ENCODE measurements at regions not wholly inside any gene's neighbourhood (a gene's known extent, or its start where the extent isn't known, plus 50 kb on each side); places are given as distances from the start of the nearest gene placed in this dataset.

DNA sequence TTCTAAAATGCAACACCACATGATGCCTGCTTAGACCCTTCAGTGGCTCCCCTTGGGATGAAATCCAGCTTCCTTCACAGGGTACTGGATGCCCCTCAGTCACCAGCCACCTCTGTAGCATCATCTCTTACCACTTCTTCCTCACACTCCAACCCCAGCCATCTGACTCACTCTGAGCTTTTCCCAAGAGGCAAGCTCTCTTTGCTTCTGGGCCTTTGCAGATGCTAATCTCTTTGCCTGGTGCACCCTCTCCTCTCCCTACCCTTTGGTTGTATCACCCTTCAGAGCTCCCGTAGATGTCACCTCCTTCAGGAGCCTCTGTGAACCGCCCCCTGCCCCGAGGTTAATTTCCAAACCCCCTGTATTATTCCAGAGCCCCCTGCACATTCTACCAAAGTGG is 164.8 kb upstream of the ZC3H12A start:
- TF ChIP-seq EZH2phosphoT487 (conservative IDR thresholded peaks at IDR 0.05; ENCODE audit: low read length): no peak
- TF ChIP-seq, protein P1, sequence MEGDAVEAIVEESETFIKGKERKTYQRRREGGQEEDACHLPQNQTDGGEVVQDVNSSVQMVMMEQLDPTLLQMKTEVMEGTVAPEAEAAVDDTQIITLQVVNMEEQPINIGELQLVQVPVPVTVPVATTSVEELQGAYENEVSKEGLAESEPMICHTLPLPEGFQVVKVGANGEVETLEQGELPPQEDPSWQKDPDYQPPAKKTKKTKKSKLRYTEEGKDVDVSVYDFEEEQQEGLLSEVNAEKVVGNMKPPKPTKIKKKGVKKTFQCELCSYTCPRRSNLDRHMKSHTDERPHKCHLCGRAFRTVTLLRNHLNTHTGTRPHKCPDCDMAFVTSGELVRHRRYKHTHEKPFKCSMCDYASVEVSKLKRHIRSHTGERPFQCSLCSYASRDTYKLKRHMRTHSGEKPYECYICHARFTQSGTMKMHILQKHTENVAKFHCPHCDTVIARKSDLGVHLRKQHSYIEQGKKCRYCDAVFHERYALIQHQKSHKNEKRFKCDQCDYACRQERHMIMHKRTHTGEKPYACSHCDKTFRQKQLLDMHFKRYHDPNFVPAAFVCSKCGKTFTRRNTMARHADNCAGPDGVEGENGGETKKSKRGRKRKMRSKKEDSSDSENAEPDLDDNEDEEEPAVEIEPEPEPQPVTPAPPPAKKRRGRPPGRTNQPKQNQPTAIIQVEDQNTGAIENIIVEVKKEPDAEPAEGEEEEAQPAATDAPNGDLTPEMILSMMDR (IDR thresholded peaks at IDR 0.05; ENCODE audit: insufficient read depth, low read length, poor library complexity, severe bottlenecking): no peak

All from SU-DHL-6 (cell line).